ENCODE measurements at regions not wholly inside any gene's neighbourhood (a gene's known extent, or its start where the extent isn't known, plus 50 kb on each side); places are given as distances from the start of the nearest gene placed in this dataset.

DNA sequence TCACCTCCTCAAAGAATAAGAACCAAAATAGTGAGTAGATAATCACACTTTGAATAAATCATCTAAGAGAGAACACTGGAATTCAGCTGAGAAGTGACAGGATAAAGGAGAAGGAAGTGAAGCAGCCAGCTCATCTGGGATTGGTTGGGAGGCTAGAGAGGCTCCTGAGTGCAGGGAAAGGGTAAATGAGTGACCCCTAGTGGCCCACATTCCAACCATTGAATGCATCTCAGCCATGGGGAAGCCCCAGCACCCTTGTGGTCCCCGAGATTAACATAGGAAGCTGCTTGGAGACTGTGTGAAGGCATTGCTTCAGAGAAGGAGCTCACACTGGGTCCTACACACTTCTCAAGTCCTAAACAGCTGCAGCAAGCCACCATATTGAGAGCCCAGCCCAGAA is 82.3 kb downstream of the JRKL start:
- intact Hi-C loops (cut with DNase I) = no loop called here
- Histone ChIP-seq H3K36me3 (no peaks in the 10 kb centered on the region), H3K4me3 (no peak overlapping the region), H3K4me1 (no peaks in the 10 kb centered on the region), H3K27ac (no peak overlapping the region), H3K9me3 (no peaks in the 10 kb centered on the region), H3K27me3 (ENCODE audit: low read depth) (no peaks in the 10 kb centered on the region)
- TF ChIP-seq, protein P1, sequence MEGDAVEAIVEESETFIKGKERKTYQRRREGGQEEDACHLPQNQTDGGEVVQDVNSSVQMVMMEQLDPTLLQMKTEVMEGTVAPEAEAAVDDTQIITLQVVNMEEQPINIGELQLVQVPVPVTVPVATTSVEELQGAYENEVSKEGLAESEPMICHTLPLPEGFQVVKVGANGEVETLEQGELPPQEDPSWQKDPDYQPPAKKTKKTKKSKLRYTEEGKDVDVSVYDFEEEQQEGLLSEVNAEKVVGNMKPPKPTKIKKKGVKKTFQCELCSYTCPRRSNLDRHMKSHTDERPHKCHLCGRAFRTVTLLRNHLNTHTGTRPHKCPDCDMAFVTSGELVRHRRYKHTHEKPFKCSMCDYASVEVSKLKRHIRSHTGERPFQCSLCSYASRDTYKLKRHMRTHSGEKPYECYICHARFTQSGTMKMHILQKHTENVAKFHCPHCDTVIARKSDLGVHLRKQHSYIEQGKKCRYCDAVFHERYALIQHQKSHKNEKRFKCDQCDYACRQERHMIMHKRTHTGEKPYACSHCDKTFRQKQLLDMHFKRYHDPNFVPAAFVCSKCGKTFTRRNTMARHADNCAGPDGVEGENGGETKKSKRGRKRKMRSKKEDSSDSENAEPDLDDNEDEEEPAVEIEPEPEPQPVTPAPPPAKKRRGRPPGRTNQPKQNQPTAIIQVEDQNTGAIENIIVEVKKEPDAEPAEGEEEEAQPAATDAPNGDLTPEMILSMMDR (IDR thresholded peaks at IDR 0.05) = no peak
- DNase-seq (no peak), ATAC-seq (peak in 1 of 2 donors; percentile 41)

DNA sequence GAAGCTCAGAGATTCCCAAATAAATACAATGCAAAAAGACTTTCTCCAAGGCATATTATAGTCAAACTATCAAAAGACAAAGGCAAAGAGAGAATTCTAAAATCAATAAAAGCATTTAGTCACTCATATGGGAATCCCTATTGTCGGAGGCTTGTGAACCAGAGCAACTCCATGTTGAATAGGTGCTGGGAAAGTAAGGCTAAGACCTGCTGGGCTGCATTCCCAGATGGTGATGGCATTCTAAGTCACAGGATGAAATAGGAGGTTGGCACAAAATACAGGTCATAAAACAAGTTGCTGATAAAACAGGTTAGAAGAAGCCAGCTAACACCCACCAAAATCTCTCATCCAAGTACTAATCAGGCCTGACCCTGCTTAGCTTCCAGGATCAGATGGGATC is 84.5 kb downstream of the JRKL start:
- TF ChIP-seq, protein P1 (IDR thresholded peaks at IDR 0.05) = no peak
- intact Hi-C loops (cut with DNase I) = no loop called here
- no peak for ATAC-seq

DNA sequence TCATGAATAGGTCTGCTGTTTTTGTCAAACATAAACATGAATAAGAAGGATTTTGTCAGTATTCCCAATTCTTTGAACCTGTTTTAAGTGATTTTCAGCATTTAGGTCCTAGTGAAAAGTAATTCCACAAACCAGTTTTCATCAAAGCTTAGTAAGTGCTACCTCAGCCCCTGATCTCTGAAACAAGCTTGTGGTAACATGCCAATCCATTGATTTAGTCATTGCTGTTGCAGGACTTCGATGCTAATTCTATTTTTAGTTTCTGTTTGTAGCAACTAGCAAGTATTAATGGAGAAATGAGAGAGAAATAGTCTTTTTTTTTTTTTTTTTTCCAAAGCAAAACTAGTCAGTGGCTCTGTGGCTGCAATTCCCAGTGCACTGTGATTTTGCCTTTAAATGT is 91.4 kb downstream of the JRKL start:
- no peak for DNase-seq
- no peak for ATAC-seq
- TF ChIP-seq, protein P1 (IDR thresholded peaks at IDR 0.05) = no peak
- Histone ChIP-seq H3K36me3 (no peaks in the 10 kb centered on the region), H3K27ac (no peak overlapping the region), H3K27me3 (ENCODE audit: low read depth) (no peaks in the 10 kb centered on the region), H3K9me3 (peaks cover 4% of the 10 kb centered on the region), H3K4me1 (peaks cover 23% of the 10 kb centered on the region), H3K4me3 (no peak overlapping the region)
- intact Hi-C loops (cut with DNase I) = no loop called here

More for the DNA sequence above, 84.5 kb downstream of the JRKL start:
- no peak overlapping the region for H3K4me3 ChIP-seq
- H3K36me3 ChIP-seq = no peaks in the 10 kb centered on the region
- no peaks in the 10 kb centered on the region for H3K27me3 ChIP-seq (ENCODE audit: low read depth)
- DNase-seq = no peak
- H3K27ac ChIP-seq = no peak overlapping the region
- no peaks in the 10 kb centered on the region for H3K4me1 ChIP-seq
- peaks cover 4% of the 10 kb centered on the region for H3K9me3 ChIP-seq

DNA sequence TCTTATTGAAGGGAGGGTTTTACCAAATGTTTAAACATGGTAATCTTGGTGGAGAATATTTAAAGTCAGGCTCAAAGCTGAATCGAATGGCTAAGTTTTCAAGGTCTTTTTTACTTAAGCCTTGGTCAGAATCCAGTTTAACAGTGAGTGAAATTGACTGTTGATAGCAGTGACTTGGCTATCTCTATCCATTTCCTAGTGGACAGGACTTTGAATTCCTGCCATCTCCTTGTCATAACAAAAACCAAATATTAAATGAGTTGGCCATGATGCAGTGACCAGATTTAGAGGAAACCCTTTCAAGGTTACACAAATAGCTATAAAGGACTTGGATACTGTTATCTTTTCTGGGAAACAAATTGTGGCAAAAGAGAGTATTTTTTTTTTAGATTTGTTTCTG is 92.0 kb downstream of the JRKL start:
- no peaks in the 10 kb centered on the region for H3K36me3 ChIP-seq
- ATAC-seq = no peak

DNA sequence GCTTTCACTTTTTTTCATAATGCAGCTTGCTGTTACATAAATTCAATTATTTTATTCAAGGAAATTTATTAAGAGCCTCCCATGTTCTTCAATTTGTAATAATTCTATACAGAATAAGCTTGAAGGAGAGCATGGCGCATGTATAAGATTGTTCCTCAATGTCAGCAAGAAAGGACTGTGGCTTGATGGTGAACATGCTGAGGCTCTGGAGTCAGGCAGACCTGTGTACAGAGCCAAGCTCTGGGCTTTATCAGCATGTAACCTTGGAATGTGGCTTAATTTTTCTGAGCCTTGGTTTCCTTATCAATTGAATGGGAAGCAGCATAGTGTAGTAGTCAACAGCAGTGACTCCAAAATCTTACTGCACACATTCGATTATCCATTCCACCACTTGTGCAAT is 92.4 kb downstream of the JRKL start:
- Histone ChIP-seq H3K27ac (no peak overlapping the region), H3K9me3 (peaks cover 4% of the 10 kb centered on the region), H3K4me1 (peaks cover 23% of the 10 kb centered on the region), H3K4me3 (no peak overlapping the region), H3K27me3 (ENCODE audit: low read depth) (no peaks in the 10 kb centered on the region), H3K36me3 (no peaks in the 10 kb centered on the region)
- TF ChIP-seq, protein P1 (IDR thresholded peaks at IDR 0.05) = no peak
- ATAC-seq = no peak
- DNase-seq = no peak
- intact Hi-C loops (cut with DNase I) = no loop called here

More for the DNA sequence above, 92.0 kb downstream of the JRKL start:
- TF ChIP-seq, protein P1 (IDR thresholded peaks at IDR 0.05) = no peak
- no peak overlapping the region for H3K27ac ChIP-seq
- H3K4me3 ChIP-seq = no peak overlapping the region
- H3K27me3 ChIP-seq (ENCODE audit: low read depth) = no peaks in the 10 kb centered on the region
- no peak for DNase-seq
- H3K4me1 ChIP-seq = peaks cover 23% of the 10 kb centered on the region
- intact Hi-C loops (cut with DNase I) = no loop called here
- peaks cover 4% of the 10 kb centered on the region for H3K9me3 ChIP-seq
